ENCODE measurements at regions not wholly inside any gene's neighbourhood (a gene's known extent, or its start where the extent isn't known, plus 50 kb on each side); places are given as distances from the start of the nearest gene placed in this dataset.

DNA sequence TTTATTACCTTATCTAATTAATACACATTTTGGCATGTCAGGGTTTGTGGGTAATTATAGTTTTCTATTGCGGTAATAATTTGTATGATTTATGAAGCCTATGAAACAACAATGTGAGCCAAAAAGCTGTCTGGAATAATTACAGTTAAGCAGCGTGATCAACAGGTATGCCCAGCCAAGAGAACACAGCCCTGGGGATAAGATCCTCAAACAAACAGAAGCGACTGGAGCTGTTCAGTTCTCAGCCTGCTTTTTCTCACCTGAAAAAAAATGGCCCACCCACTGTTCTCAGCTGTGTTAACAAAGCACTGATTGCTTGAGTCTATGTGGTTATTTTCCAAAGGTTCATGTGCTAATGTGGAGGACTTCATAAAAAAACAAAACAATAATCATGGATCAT is 855.8 kb downstream of the GATA3 start:
- no peaks in the 10 kb centered on the region for H3K27me3 ChIP-seq (ENCODE audit: control insufficient read depth, low read length)
- H3K79me2 ChIP-seq (ENCODE audit: control insufficient read depth, low read length), result no peaks in the 10 kb centered on the region
- TF ChIP-seq EZH2phosphoT487 (IDR thresholded peaks at IDR 0.05; ENCODE audit: borderline replicate concordance, low read length), result no peak
- TF ChIP-seq, protein P1, sequence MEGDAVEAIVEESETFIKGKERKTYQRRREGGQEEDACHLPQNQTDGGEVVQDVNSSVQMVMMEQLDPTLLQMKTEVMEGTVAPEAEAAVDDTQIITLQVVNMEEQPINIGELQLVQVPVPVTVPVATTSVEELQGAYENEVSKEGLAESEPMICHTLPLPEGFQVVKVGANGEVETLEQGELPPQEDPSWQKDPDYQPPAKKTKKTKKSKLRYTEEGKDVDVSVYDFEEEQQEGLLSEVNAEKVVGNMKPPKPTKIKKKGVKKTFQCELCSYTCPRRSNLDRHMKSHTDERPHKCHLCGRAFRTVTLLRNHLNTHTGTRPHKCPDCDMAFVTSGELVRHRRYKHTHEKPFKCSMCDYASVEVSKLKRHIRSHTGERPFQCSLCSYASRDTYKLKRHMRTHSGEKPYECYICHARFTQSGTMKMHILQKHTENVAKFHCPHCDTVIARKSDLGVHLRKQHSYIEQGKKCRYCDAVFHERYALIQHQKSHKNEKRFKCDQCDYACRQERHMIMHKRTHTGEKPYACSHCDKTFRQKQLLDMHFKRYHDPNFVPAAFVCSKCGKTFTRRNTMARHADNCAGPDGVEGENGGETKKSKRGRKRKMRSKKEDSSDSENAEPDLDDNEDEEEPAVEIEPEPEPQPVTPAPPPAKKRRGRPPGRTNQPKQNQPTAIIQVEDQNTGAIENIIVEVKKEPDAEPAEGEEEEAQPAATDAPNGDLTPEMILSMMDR (IDR thresholded peaks at IDR 0.05; ENCODE audit: low read depth, low read length, poor library complexity, severe bottlenecking), result no peak
- H3K4me3 ChIP-seq (ENCODE audit: low read length), result no peak overlapping the region
- H3F3A ChIP-seq (ENCODE audit: control insufficient read depth, insufficient read depth), result no peaks in the 10 kb centered on the region
- no peaks in the 10 kb centered on the region for H4K20me1 ChIP-seq (ENCODE audit: control insufficient read depth, insufficient read depth, low read depth, low read length)
- no peak overlapping the region for H3K27ac ChIP-seq (ENCODE audit: low read depth, low read length)
- H3K4me1 ChIP-seq (ENCODE audit: control insufficient read depth, low read length), result no peaks in the 10 kb centered on the region
- no peaks in the 10 kb centered on the region for H3K9me2 ChIP-seq (replicated peaks; ENCODE audit: control insufficient read depth, low read length)
- no peak overlapping the region for H3K4me2 ChIP-seq (ENCODE audit: low read length)
- H3K36me3 ChIP-seq (ENCODE audit: control insufficient read depth, low read length), result no peaks in the 10 kb centered on the region
- H3K9me3 ChIP-seq (ENCODE audit: control insufficient read depth, insufficient read depth, low read length), result no peaks in the 10 kb centered on the region

DNA sequence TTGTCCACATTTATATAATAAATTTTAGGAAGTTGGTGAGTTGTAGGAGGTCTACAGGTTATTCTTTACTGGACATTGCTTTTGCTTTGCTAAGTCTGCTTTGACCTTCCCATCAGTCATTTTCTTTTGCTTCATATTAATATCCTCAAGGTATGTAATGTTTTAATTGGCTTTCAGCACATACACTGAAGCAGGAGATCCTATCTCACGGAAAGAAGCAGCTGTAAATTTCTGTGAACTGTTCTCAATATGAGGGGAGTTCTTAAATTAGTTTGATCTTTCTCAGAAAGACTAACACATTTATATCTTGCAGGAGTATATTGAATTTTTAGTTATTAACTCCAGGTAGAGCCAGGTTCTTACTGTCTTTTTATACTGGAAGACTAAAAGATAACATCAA is 856.5 kb downstream of the GATA3 start:
- Histone ChIP-seq H3K36me3 (ENCODE audit: control insufficient read depth, low read length) (no peaks in the 10 kb centered on the region), H3F3A (ENCODE audit: control insufficient read depth, insufficient read depth) (no peaks in the 10 kb centered on the region), H3K27me3 (ENCODE audit: control insufficient read depth, low read length) (no peaks in the 10 kb centered on the region), H3K79me2 (ENCODE audit: control insufficient read depth, low read length) (no peaks in the 10 kb centered on the region), H3K27ac (ENCODE audit: low read depth, low read length) (no peak overlapping the region), H4K20me1 (ENCODE audit: control insufficient read depth, insufficient read depth, low read depth, low read length) (no peaks in the 10 kb centered on the region), H3K9me3 (ENCODE audit: control insufficient read depth, insufficient read depth, low read length) (no peaks in the 10 kb centered on the region), H3K4me3 (ENCODE audit: low read length) (no peak overlapping the region), H3K4me2 (ENCODE audit: low read length) (no peak overlapping the region), H3K9me2 (replicated peaks; ENCODE audit: control insufficient read depth, low read length) (no peaks in the 10 kb centered on the region), H3K4me1 (ENCODE audit: control insufficient read depth, low read length) (no peaks in the 10 kb centered on the region)
- TF ChIP-seq, protein P1 (IDR thresholded peaks at IDR 0.05; ENCODE audit: low read depth, low read length, poor library complexity, severe bottlenecking), result no peak
- no peak for TF ChIP-seq EZH2phosphoT487 (IDR thresholded peaks at IDR 0.05; ENCODE audit: borderline replicate concordance, low read length)

DNA sequence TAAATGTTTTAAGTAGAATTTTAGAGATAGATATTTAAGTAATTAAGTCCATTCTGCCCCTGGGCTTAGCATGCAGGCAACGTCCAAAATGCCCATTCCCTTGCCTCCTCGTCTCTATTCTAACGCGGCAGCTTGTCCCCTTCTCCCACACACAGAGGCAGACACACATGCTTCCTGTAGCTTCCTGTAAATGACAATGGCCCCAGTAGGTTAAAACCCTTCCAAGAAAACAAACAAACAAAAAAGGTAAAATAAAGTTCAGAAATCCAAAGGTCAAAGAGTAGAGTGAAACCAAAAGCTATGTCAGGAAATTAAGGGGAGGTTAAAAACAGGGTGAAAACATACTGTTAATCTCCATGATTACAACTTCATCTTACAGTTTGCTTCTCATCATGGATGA is 857.6 kb downstream of the GATA3 start:
- Histone ChIP-seq H3K27me3 (ENCODE audit: control insufficient read depth, low read length) (no peaks in the 10 kb centered on the region), H4K20me1 (ENCODE audit: control insufficient read depth, insufficient read depth, low read depth, low read length) (no peaks in the 10 kb centered on the region), H3K4me1 (ENCODE audit: control insufficient read depth, low read length) (no peaks in the 10 kb centered on the region), H3K9me2 (replicated peaks; ENCODE audit: control insufficient read depth, low read length) (no peaks in the 10 kb centered on the region), H3K4me2 (ENCODE audit: low read length) (no peak overlapping the region), H3K4me3 (ENCODE audit: low read length) (no peak overlapping the region), H3F3A (ENCODE audit: control insufficient read depth, insufficient read depth) (no peaks in the 10 kb centered on the region), H3K36me3 (ENCODE audit: control insufficient read depth, low read length) (no peaks in the 10 kb centered on the region), H3K79me2 (ENCODE audit: control insufficient read depth, low read length) (no peaks in the 10 kb centered on the region), H3K9me3 (ENCODE audit: control insufficient read depth, insufficient read depth, low read length) (no peaks in the 10 kb centered on the region), H3K27ac (ENCODE audit: low read depth, low read length) (no peak overlapping the region)
- TF ChIP-seq, protein P1 (IDR thresholded peaks at IDR 0.05; ENCODE audit: low read depth, low read length, poor library complexity, severe bottlenecking), result no peak
- no peak for TF ChIP-seq EZH2phosphoT487 (IDR thresholded peaks at IDR 0.05; ENCODE audit: borderline replicate concordance, low read length)

DNA sequence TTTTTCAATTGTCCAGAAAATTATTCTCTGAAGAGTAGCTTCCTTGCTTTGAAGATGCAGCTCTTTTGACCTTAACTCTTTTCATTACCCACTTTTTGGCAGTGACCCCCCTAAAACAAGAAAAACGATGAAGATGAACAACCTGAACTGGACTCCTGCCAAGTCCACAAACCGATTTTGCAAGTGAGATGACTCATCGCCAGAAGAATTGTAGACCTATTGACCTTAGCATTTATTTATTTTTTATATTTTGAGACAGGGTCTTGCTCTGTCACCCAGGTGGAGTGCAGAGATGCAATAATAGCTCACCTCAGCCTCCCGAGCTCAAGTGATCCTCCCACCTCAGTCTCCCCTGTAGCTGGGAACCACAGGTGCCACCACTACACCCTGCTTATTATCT is 859.2 kb downstream of the GATA3 start:
- Histone ChIP-seq H3K4me2 (ENCODE audit: low read length) (no peak overlapping the region), H4K20me1 (ENCODE audit: control insufficient read depth, insufficient read depth, low read depth, low read length) (no peaks in the 10 kb centered on the region), H3F3A (ENCODE audit: control insufficient read depth, insufficient read depth) (no peaks in the 10 kb centered on the region), H3K9me3 (ENCODE audit: control insufficient read depth, insufficient read depth, low read length) (no peaks in the 10 kb centered on the region), H3K36me3 (ENCODE audit: control insufficient read depth, low read length) (no peaks in the 10 kb centered on the region), H3K9me2 (replicated peaks; ENCODE audit: control insufficient read depth, low read length) (no peaks in the 10 kb centered on the region), H3K27me3 (ENCODE audit: control insufficient read depth, low read length) (no peaks in the 10 kb centered on the region), H3K4me1 (ENCODE audit: control insufficient read depth, low read length) (no peaks in the 10 kb centered on the region), H3K79me2 (ENCODE audit: control insufficient read depth, low read length) (no peaks in the 10 kb centered on the region), H3K27ac (ENCODE audit: low read depth, low read length) (no peak overlapping the region), H3K4me3 (ENCODE audit: low read length) (no peak overlapping the region)
- TF ChIP-seq, protein P1 (IDR thresholded peaks at IDR 0.05; ENCODE audit: low read depth, low read length, poor library complexity, severe bottlenecking), result no peak
- TF ChIP-seq EZH2phosphoT487 (IDR thresholded peaks at IDR 0.05; ENCODE audit: borderline replicate concordance, low read length), result no peak

Measured in DOHH2 (cell line).